OCI-LY3 (cell line): ENCODE measurements at regions not wholly inside any gene's neighbourhood (a gene's known extent, or its start where the extent isn't known, plus 50 kb on each side); places are given as distances from the start of the nearest gene placed in this dataset.

Experiments used
- H2AFZ ChIP-seq: fragments of 200-600, 300-600 bp; shearing (Covaris generic); 2 replicates; pipeline ENCODE4 v1.6.0; 2014; ENCODE audit warnings: antibody characterized with exemption, low read depth, low read length
- H3K27ac ChIP-seq: fragments of 200-600, 300-600 bp; sonication (generic); 2 replicates; pipeline ENCODE4 v1.5.1; 2014; ENCODE audit warnings: mild to moderate bottlenecking, low read length, moderate library complexity, mixed read lengths
- H3K27me3 ChIP-seq: fragments of 200-600, 300-600 bp; sonication (generic); 2 replicates; pipeline ENCODE4 v1.6.1; 2014; ENCODE audit warnings: low read depth, low read length, mixed read lengths
- H3K36me3 ChIP-seq: fragments of 200-600, 300-600 bp; sonication (generic); replicated peaks from 2 replicates; pipeline ENCODE3; 2014; ENCODE audit warnings: low read depth, low read length, mixed read lengths
- H3K4me1 ChIP-seq: fragments of 300-600, 200-600 bp; sonication (generic); 2 replicates; pipeline ENCODE4 v1.6.1; 2014; ENCODE audit warnings: low read length, mixed read lengths
- H3K4me2 ChIP-seq: fragments of 200-600, 300-600 bp; sonication (generic); 2 replicates; pipeline ENCODE4 v1.6.1; 2014; ENCODE audit warnings: low read length, mixed read lengths
- H3K4me3 ChIP-seq: fragments of 300-600, 200-600 bp; sonication (generic); 2 replicates; pipeline ENCODE4 v1.5.1; 2014; ENCODE audit warnings: antibody characterized with exemption, mild to moderate bottlenecking, low read length, moderate library complexity
- H3K79me2 ChIP-seq: fragments of 300-600, 200-600 bp; shearing (Covaris generic); 2 replicates; pipeline ENCODE4 v1.6.1; 2014; ENCODE audit warnings: mild to moderate bottlenecking, low read length, mixed read lengths
- H3K9ac ChIP-seq: fragments of 300-600, 200-600 bp; shearing (Covaris generic); 2 replicates; pipeline ENCODE4 v1.6.0; 2014; ENCODE audit warnings: mild to moderate bottlenecking, low read length, moderate library complexity
- H3K9me3 ChIP-seq: fragments of 200-600, 300-600 bp; shearing (Covaris generic); 2 replicates; pipeline ENCODE4 v1.6.1; 2014; ENCODE audit warnings: low read length, mixed read lengths; ENCODE audit not compliant: insufficient read depth
- H4K20me1 ChIP-seq: fragments of 200-600, 300-600 bp; sonication (generic); 2 replicates; pipeline ENCODE4 v1.6.1; 2016; ENCODE audit warnings: low read length, mixed read lengths; ENCODE audit not compliant: insufficient read depth
- EZH2phosphoT487 ChIP-seq: fragments of 200-600 bp; shearing (Covaris generic); IDR thresholded peaks from 2 replicates; pipeline ENCODE4 v1.6.1; 2018; ENCODE audit warnings: antibody characterized with exemption, mixed run types, low read depth
- TF ChIP-seq, protein P1 (sequence below): fragments of 200-600, 300-600 bp; sonication (generic); IDR thresholded peaks from 2 replicates; pipeline ENCODE4 v1.5.1; 2014; ENCODE audit warnings: antibody characterized with exemption, low read length, low read depth

DNA sequence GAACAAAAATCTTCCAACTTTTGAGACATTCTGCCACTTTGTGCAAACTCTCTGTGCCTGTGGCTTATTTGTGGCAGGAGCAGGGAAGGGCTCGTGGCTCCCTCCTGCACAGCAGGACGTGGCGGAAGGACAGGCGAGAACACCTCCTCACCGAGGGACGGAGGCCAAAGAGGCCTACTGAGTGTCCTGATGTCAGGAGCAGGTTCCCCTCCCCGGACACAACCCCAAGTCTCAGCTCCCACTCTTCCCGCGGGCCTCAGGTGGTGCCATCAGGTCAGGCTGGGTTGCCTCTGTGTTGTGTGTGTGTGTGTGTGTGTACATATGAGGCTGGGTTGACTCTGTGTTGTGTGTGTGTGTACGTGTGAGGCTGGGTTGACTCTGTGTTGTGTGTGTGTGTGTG lies 136.8 kb upstream of the LPCAT1 start:
- Histone ChIP-seq H2AFZ (no peak overlapping the region), H3K9me3 (no peaks in the 10 kb centered on the region), H3K36me3 (no peaks in the 10 kb centered on the region), H3K4me2 (no peak overlapping the region), H3K79me2 (no peaks in the 10 kb centered on the region), H3K9ac (no peak overlapping the region), H3K4me3 (no peak overlapping the region), H3K27ac (no peak overlapping the region), H3K4me1 (no peaks in the 10 kb centered on the region), H3K27me3 (no peaks in the 10 kb centered on the region), H4K20me1 (no peaks in the 10 kb centered on the region)
- no peak for TF ChIP-seq EZH2phosphoT487
- TF ChIP-seq, protein P1, sequence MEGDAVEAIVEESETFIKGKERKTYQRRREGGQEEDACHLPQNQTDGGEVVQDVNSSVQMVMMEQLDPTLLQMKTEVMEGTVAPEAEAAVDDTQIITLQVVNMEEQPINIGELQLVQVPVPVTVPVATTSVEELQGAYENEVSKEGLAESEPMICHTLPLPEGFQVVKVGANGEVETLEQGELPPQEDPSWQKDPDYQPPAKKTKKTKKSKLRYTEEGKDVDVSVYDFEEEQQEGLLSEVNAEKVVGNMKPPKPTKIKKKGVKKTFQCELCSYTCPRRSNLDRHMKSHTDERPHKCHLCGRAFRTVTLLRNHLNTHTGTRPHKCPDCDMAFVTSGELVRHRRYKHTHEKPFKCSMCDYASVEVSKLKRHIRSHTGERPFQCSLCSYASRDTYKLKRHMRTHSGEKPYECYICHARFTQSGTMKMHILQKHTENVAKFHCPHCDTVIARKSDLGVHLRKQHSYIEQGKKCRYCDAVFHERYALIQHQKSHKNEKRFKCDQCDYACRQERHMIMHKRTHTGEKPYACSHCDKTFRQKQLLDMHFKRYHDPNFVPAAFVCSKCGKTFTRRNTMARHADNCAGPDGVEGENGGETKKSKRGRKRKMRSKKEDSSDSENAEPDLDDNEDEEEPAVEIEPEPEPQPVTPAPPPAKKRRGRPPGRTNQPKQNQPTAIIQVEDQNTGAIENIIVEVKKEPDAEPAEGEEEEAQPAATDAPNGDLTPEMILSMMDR = no peak

DNA sequence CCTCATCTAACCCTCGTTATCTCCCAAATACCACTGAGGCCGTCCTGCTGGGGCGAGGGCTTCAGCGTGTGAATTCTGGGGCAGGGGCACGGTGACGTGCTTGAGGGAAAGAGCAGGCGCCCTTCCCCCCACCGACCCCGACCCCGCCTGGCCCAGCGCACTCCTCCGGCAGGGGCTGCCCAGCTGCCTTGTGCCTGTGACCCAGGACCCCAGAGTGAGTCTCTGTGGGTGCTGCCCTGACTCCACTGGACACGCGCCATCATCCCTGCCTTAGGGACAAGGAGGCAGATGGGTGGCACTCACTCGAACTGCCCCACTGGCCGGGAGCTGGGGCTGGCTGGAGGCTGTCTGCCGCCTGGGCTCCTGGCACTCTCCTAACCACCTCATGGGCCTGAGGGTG lies 136.2 kb upstream of the LPCAT1 start:
- Histone ChIP-seq H3K4me2 (no peak overlapping the region), H3K79me2 (no peaks in the 10 kb centered on the region), H3K4me1 (no peaks in the 10 kb centered on the region), H3K27ac (no peak overlapping the region), H3K36me3 (no peaks in the 10 kb centered on the region), H3K27me3 (no peaks in the 10 kb centered on the region), H3K4me3 (no peak overlapping the region), H4K20me1 (no peaks in the 10 kb centered on the region), H2AFZ (no peak overlapping the region), H3K9ac (no peak overlapping the region), H3K9me3 (no peaks in the 10 kb centered on the region)
- no peak for TF ChIP-seq EZH2phosphoT487
- TF ChIP-seq, protein P1 = no peak

DNA sequence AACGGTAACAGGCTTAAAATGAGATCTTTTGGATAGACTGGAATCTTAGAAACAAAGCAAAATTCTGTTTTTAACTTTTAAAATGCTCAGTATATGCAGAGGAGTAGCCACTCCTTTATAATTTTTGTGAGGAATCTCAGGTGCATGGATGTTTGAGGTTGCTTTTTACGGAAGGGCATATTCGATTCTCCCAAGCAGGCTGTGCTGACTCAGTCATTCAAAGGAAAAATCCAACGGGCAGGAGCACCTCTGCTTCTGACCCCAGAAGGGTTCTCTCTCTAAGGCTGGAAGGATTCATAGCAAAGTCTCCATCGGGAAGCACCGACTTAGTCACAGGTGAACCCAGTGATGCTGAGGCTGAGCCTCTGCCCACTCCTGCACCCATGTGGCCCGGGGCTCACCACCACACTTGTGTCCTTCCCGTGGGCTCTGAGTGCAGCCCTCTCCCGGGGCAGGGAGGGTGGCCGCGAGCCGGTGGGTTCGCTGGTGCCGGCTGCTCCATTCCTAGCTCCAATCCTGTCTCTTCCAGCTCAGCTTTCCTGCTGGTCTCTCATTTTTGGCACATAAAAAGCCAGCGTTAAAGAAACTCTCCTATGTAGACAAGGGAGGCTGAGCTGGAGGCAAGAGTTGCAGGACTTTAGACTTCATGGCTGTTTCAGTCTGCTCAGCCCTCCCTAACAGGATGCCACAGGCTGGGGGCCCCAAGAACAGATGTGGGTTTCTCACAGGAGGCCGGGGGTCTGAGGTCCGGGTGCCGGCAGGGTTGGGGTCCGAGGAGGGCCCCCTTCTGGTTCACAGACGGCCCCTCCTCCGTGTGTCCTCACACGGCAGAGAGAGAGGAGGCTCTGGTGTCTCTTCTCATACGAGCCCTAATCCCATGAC lies 135.6 kb upstream of the LPCAT1 start:
- no peak overlapping the region for H3K4me3 ChIP-seq
- no peaks in the 10 kb centered on the region for H3K4me1 ChIP-seq
- no peak overlapping the region for H3K4me2 ChIP-seq
- no peaks in the 10 kb centered on the region for H3K27me3 ChIP-seq
- H3K9me3 ChIP-seq = no peaks in the 10 kb centered on the region
- H3K36me3 ChIP-seq = no peaks in the 10 kb centered on the region
- H3K9ac ChIP-seq = no peak overlapping the region
- H4K20me1 ChIP-seq = no peaks in the 10 kb centered on the region
- H2AFZ ChIP-seq = no peak overlapping the region
- no peaks in the 10 kb centered on the region for H3K79me2 ChIP-seq
- H3K27ac ChIP-seq = no peak overlapping the region
- no peak for TF ChIP-seq EZH2phosphoT487
- TF ChIP-seq, protein P1 = no peak

DNA sequence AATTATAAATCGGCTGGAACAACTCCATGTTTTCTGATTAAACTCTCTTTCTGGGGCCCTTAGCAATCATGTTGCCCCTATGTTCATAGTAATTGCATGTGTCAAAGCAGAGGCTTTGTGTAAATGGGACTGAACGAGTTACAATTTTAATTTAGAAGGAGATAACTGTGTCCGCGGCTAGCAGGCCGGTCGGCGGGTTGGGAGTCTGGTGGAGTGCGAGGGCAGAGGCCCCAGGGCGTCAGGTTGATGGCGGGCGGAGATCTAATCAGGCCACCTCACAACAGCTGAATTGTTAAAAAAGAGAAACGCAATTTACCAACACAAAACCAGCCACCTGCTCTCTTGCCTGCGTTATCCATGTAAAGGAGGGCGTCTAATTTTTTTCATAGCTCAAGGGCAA lies 134.9 kb upstream of the LPCAT1 start:
- H3K79me2 ChIP-seq = no peaks in the 10 kb centered on the region
- no peaks in the 10 kb centered on the region for H3K36me3 ChIP-seq
- H3K4me1 ChIP-seq = no peaks in the 10 kb centered on the region
- no peak overlapping the region for H3K9ac ChIP-seq
- no peak for TF ChIP-seq EZH2phosphoT487
- TF ChIP-seq, protein P1 = no peak
- H3K4me3 ChIP-seq = no peak overlapping the region
- H3K4me2 ChIP-seq = no peak overlapping the region
- no peak overlapping the region for H2AFZ ChIP-seq
- no peaks in the 10 kb centered on the region for H3K27me3 ChIP-seq
- no peaks in the 10 kb centered on the region for H3K9me3 ChIP-seq
- no peak overlapping the region for H3K27ac ChIP-seq
- H4K20me1 ChIP-seq = no peaks in the 10 kb centered on the region
